ENCODE measurements at regions not wholly inside any gene's neighbourhood (a gene's known extent, or its start where the extent isn't known, plus 50 kb on each side); places are given as distances from the start of the nearest gene placed in this dataset.

DNA sequence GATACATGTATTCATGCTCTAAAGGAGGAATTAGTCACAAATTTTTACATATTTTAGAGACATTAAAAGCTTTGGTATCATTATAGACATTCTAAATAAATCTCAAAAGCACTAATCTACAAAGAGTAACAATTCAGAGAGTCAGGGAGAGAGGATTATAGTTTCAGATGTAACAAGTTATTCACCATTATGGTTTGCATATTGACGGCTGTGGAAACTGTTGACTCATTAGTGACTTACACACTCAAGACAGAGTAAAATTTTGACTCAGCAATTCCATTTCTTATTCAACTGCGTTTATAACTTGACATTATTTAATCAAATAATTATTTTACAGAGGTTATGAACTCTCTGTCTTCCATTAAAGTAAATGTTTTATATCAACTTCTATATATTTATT, 95.4 kb upstream of the SEMA3C start:
- TF ChIP-seq, protein P1, sequence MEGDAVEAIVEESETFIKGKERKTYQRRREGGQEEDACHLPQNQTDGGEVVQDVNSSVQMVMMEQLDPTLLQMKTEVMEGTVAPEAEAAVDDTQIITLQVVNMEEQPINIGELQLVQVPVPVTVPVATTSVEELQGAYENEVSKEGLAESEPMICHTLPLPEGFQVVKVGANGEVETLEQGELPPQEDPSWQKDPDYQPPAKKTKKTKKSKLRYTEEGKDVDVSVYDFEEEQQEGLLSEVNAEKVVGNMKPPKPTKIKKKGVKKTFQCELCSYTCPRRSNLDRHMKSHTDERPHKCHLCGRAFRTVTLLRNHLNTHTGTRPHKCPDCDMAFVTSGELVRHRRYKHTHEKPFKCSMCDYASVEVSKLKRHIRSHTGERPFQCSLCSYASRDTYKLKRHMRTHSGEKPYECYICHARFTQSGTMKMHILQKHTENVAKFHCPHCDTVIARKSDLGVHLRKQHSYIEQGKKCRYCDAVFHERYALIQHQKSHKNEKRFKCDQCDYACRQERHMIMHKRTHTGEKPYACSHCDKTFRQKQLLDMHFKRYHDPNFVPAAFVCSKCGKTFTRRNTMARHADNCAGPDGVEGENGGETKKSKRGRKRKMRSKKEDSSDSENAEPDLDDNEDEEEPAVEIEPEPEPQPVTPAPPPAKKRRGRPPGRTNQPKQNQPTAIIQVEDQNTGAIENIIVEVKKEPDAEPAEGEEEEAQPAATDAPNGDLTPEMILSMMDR (IDR thresholded peaks at IDR 0.05; ENCODE audit: insufficient read depth, low read length, poor library complexity, severe bottlenecking): no peak
- no peak for DNase-seq (ENCODE audit: extremely low read depth, insufficient read length)
- Histone ChIP-seq H3K27me3 (replicated peaks; ENCODE audit: control insufficient read depth, insufficient read depth, low read length) (no peaks in the 10 kb centered on the region), H3K36me3 (ENCODE audit: control insufficient read depth, insufficient read depth, low read length) (no peaks in the 10 kb centered on the region), H3K4me3 (replicated peaks; ENCODE audit: low read depth, low read length) (no peak overlapping the region)

DNA sequence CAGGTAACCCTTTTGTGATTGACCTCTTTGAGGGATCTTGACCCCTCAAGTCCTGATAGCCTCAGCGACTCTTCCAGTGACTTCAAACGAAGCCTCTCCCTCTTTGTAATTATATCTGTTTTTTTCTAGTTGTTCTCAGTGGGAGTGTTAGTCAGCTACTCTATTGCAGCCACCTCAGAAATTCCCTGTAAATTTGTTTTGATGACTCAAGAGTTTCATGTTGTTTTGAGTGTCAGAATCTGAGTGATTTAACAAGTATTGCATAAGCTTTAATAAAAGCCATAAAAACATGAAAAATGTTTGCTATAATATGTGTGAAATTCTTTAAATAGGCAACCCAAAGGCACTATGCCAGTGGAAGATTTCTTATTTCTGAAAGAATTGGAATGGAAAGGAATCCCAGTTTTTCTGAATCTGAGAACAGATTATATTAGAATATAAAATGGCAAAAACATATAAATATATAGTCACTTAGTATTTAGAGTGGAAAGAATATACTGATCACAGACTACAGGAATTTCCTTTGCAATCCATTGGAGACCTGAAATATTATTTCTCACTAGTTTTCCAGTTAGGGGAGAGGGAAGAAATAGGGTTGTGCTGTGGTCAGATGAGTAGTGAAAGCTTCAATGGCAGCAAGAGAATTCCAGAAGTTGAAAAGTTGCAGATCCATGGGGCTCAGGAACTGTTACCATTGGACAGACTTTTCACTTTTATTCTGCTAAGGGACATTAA, 94.4 kb upstream of the SEMA3C start:
- no peak for DNase-seq (ENCODE audit: extremely low read depth, insufficient read length)
- no peaks in the 10 kb centered on the region for H3K36me3 ChIP-seq (ENCODE audit: control insufficient read depth, insufficient read depth, low read length)
- H3K4me3 ChIP-seq (replicated peaks; ENCODE audit: low read depth, low read length): no peak overlapping the region
- TF ChIP-seq, protein P1 (IDR thresholded peaks at IDR 0.05; ENCODE audit: insufficient read depth, low read length, poor library complexity, severe bottlenecking): no peak
- H3K27me3 ChIP-seq (replicated peaks; ENCODE audit: control insufficient read depth, insufficient read depth, low read length): no peaks in the 10 kb centered on the region

DNA sequence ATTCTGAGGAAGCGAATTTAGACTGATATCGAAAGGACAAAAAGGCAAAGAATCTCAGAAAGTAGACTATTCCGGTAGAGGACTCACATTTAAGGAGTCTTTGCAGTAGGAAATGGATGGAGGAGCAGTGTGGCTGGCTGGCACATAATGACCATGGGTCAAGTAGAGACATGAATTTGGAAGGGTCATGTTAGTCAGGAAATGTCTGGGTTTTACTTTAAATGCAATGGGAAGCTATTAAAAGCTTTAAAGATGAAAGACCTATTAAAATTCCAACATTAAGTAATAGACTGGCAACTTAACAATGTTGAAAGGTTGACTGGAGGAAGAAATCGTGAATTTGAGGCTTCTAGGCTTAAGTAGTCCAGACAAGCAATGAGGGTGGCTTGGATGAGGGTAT, 90.0 kb upstream of the SEMA3C start:
- no peak for DNase-seq (ENCODE audit: extremely low read depth, insufficient read length)
- no peaks in the 10 kb centered on the region for H3K27me3 ChIP-seq (replicated peaks; ENCODE audit: control insufficient read depth, insufficient read depth, low read length)
- H3K36me3 ChIP-seq (ENCODE audit: control insufficient read depth, insufficient read depth, low read length): no peaks in the 10 kb centered on the region
- no peak overlapping the region for H3K4me3 ChIP-seq (replicated peaks; ENCODE audit: low read depth, low read length)
- TF ChIP-seq, protein P1 (IDR thresholded peaks at IDR 0.05; ENCODE audit: insufficient read depth, low read length, poor library complexity, severe bottlenecking): no peak

DNA sequence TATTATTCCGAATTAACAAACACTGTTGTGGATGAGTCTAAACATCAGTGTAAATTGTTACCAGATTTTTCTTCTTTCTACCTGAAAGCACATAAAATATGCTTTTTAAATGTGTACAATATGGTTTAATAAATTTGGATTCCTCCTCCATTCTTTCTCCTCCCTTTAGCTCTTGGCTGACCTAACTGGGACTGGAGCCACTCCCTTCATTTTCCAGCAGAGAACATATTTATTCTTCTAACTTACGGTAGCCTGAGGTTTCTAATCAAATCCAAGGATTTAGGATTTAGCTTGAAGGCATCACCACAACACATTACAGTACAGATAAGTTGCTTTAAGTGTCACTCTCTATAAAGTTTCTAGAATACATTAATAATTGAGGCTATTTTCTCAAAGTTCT, 88.2 kb upstream of the SEMA3C start:
- Histone ChIP-seq H3K4me3 (replicated peaks; ENCODE audit: low read depth, low read length) (no peak overlapping the region), H3K27me3 (replicated peaks; ENCODE audit: control insufficient read depth, insufficient read depth, low read length) (no peaks in the 10 kb centered on the region), H3K36me3 (ENCODE audit: control insufficient read depth, insufficient read depth, low read length) (no peaks in the 10 kb centered on the region)
- TF ChIP-seq, protein P1 (IDR thresholded peaks at IDR 0.05; ENCODE audit: insufficient read depth, low read length, poor library complexity, severe bottlenecking): no peak
- no peak for DNase-seq (ENCODE audit: extremely low read depth, insufficient read length)

DNA sequence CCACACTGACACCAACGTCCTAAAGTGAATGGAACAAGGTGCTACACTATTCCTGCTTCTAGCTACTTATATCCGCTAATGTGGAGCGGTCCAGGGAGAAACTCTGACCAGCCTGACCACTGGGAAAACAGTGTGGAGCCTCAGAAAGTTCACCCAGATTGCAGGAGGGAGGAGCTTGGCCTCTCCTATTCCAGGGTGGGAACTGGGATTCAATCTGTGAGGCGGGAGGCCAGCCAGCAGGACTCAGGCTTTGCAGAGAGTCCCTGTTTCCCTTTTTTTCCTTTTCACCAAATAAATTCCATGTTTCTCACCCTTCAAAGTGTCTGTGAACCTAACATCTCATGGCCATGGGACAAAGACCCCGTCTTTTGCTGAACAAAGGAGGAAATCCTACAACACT, 86.4 kb upstream of the SEMA3C start:
- no peaks in the 10 kb centered on the region for H3K36me3 ChIP-seq (ENCODE audit: control insufficient read depth, insufficient read depth, low read length)

More for the DNA sequence above, 86.4 kb upstream of the SEMA3C start:
- TF ChIP-seq, protein P1 (IDR thresholded peaks at IDR 0.05; ENCODE audit: insufficient read depth, low read length, poor library complexity, severe bottlenecking): no peak
- no peak for DNase-seq (ENCODE audit: extremely low read depth, insufficient read length)
- Histone ChIP-seq H3K4me3 (replicated peaks; ENCODE audit: low read depth, low read length) (no peak overlapping the region), H3K27me3 (replicated peaks; ENCODE audit: control insufficient read depth, insufficient read depth, low read length) (no peaks in the 10 kb centered on the region)

All from GM06990 (cell line).